ENCODE measurements at regions not wholly inside any gene's neighbourhood (a gene's known extent, or its start where the extent isn't known, plus 50 kb on each side); places are given as distances from the start of the nearest gene placed in this dataset.

GRCh38 chr12:74891083-74891668, 318.5 kb downstream of the KCNC2 start:
- H3K9ac ChIP-seq (ENCODE audit: low read length): no peak overlapping the region
- no peaks in the 10 kb centered on the region for H3K9me3 ChIP-seq (ENCODE audit: control insufficient read depth, low read depth, low read length)
- H3K4me3 ChIP-seq (ENCODE audit: low read length): no peak overlapping the region
- no peak overlapping the region for H3K27ac ChIP-seq (ENCODE audit: low read length)
- no peaks in the 10 kb centered on the region for H3K4me1 ChIP-seq (ENCODE audit: control insufficient read depth, low read depth, low read length)
- no peaks in the 10 kb centered on the region for H3K27me3 ChIP-seq (ENCODE audit: control insufficient read depth, insufficient read depth, low read length)
- H3K36me3 ChIP-seq (ENCODE audit: control insufficient read depth, low read depth, low read length): no peaks in the 10 kb centered on the region

DNA sequence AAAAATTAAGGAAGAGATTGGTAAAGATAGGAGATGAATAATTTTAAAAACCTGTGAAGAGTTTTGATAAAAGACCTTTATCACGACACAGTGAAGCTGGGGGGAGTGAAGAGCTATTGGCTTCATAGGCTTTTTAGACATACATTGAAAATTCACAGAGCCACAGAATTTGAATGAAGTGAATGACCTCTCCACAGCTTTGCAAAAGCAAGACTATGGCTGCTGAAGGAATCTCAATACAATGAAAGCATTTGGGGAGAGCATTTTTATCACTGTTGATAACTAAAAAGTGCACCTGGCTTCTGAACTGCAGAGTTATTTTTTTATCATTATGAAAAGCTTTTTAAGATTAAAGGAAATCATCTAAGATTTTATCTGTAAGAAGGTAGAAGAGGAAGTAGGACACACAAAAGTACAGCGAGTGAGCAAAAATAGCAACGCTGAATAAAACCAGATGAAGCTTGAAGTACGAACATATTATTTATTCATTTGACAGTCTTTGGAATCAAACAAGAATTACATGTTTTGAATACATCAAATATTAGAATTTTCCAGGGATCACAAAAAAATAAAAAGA, 317.5 kb downstream of the KCNC2 start:
- Histone ChIP-seq H3K4me3 (ENCODE audit: low read length) (no peak overlapping the region), H3K27ac (ENCODE audit: low read length) (no peak overlapping the region), H3K9me3 (ENCODE audit: control insufficient read depth, low read depth, low read length) (no peaks in the 10 kb centered on the region), H3K4me1 (ENCODE audit: control insufficient read depth, low read depth, low read length) (no peaks in the 10 kb centered on the region), H3K9ac (ENCODE audit: low read length) (no peak overlapping the region), H3K27me3 (ENCODE audit: control insufficient read depth, insufficient read depth, low read length) (no peaks in the 10 kb centered on the region), H3K36me3 (ENCODE audit: control insufficient read depth, low read depth, low read length) (no peaks in the 10 kb centered on the region)

DNA sequence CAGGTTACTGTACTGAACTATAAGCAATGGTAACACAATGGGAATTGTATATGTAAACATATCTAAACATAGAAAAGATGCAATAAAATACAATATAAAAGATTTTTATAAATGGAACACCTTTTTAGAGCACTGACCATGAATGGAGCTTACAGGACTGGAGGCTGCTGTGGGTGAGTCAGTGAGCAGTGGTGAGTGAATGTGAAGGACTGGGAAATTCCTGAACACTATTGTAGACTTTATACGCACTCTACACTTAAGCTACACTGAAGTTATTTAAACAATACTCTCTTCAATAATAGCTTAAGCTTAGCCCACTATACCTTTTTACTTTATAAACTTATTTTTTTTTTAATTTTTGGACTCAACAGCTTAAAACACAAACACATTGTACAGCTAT, 313.5 kb downstream of the KCNC2 start:
- H3K27me3 ChIP-seq (ENCODE audit: control insufficient read depth, insufficient read depth, low read length): no peaks in the 10 kb centered on the region
- H3K36me3 ChIP-seq (ENCODE audit: control insufficient read depth, low read depth, low read length): no peaks in the 10 kb centered on the region
- H3K9ac ChIP-seq (ENCODE audit: low read length): no peak overlapping the region
- H3K27ac ChIP-seq (ENCODE audit: low read length): no peak overlapping the region
- no peaks in the 10 kb centered on the region for H3K9me3 ChIP-seq (ENCODE audit: control insufficient read depth, low read depth, low read length)
- no peaks in the 10 kb centered on the region for H3K4me1 ChIP-seq (ENCODE audit: control insufficient read depth, low read depth, low read length)
- H3K4me3 ChIP-seq (ENCODE audit: low read length): no peak overlapping the region

DNA sequence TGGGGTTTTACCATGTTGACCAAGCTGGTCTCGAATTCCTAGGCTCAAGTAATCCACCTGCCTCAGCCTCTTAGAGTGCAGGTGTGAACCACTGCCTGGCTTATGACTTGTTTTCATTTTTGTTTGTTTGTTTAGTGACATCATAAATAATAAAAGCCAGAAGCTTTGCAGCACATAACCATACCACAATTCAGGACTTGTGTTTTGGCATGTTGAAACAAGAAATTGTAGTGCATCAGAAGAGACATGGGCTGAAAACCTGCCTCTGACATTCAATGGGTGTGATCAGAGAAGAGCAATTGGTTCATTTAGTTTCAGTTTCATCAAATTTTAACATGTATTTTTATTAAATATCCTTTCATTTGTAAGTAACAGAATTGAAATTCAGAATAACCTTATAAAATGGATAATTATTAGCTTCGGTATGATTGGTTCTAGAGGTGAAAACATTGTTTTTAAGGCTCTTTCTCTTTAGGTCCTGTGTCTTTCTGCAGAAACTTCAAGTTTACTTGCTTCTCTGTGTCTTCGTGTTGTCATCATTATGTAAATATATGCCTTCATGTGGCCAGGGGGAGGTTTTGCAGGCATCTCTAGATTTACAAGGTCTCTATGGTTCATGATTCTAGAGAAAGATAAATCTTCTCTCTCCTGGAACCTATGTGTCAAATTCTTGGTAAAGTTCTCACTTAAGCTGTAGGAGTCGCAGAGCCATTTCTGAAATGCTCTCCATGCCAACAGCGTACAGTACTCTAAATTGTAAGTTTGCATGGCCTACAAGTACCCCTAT, 312.0 kb downstream of the KCNC2 start:
- Histone ChIP-seq H3K9me3 (ENCODE audit: control insufficient read depth, low read depth, low read length) (no peaks in the 10 kb centered on the region), H3K4me3 (ENCODE audit: low read length) (no peak overlapping the region), H3K4me1 (ENCODE audit: control insufficient read depth, low read depth, low read length) (no peaks in the 10 kb centered on the region), H3K27ac (ENCODE audit: low read length) (no peak overlapping the region), H3K27me3 (ENCODE audit: control insufficient read depth, insufficient read depth, low read length) (no peaks in the 10 kb centered on the region), H3K9ac (ENCODE audit: low read length) (no peak overlapping the region), H3K36me3 (ENCODE audit: control insufficient read depth, low read depth, low read length) (no peaks in the 10 kb centered on the region)

DNA sequence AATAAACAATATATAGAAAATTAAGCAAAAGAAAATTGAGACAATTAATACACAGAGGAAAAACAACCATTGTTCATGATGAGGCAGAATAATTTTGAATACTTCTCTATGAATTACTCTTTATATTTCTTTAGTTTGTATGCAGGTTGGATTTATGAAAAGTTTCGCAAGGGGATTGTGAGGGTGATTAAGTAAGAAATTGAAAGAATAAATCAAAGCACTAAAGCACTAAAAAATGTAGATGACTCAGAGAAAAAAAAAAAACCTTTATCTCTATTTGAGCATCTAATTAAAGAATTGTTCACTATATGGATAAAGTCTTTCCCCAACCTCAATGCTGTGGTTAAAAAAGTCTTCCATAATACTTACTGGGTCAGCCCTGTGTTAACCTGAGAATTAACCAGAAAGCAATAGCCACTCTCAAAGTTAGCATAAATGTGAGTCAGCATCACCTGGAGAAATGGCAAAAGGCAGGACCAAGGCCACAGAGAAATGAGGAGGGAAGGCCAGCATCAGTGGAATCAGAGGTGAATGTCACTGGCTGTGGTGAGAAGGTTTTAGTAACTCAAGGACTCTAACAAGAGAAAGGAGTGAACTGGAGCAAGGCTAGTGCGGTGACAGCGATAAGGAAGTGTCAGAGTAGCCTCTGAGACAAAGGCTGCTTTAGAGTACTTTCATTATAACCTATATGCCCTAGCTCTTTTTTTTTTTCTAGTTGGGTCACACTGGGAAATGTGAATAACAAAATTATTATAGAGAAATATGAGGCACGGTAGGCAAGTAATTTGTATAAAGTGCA, 310.4 kb downstream of the KCNC2 start:
- Histone ChIP-seq H3K4me3 (ENCODE audit: low read length) (no peak overlapping the region), H3K36me3 (ENCODE audit: control insufficient read depth, low read depth, low read length) (no peaks in the 10 kb centered on the region), H3K27ac (ENCODE audit: low read length) (no peak overlapping the region), H3K27me3 (ENCODE audit: control insufficient read depth, insufficient read depth, low read length) (no peaks in the 10 kb centered on the region), H3K4me1 (ENCODE audit: control insufficient read depth, low read depth, low read length) (no peaks in the 10 kb centered on the region), H3K9me3 (ENCODE audit: control insufficient read depth, low read depth, low read length) (no peaks in the 10 kb centered on the region), H3K9ac (ENCODE audit: low read length) (no peak overlapping the region)

GRCh38 chr12:74900232-74900631, 309.4 kb downstream of the KCNC2 start:
- H3K4me1 ChIP-seq (ENCODE audit: control insufficient read depth, low read depth, low read length): no peaks in the 10 kb centered on the region
- no peak overlapping the region for H3K4me3 ChIP-seq (ENCODE audit: low read length)
- H3K36me3 ChIP-seq (ENCODE audit: control insufficient read depth, low read depth, low read length): no peaks in the 10 kb centered on the region
- no peaks in the 10 kb centered on the region for H3K27me3 ChIP-seq (ENCODE audit: control insufficient read depth, insufficient read depth, low read length)
- H3K9ac ChIP-seq (ENCODE audit: low read length): no peak overlapping the region
- H3K9me3 ChIP-seq (ENCODE audit: control insufficient read depth, low read depth, low read length): no peaks in the 10 kb centered on the region
- H3K27ac ChIP-seq (ENCODE audit: low read length): no peak overlapping the region

DNA sequence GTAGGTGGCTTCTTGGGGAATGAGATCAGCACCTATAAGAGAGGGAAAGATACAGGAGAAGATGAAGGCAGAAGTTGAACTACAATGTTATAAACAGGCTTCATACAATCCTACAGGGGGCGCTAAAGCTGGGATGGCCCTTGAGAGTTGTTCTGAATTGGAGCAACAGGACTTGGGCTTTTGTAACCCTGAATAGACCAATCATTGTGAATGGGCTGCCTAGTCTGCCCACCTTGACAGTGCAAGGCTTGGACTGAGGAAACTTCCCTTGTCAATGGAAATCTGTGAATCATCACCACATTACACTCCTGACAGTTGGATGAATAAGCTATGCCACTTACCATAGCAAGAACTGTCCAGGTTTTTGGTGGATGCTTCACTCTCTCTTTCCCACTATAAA, 306.1 kb downstream of the KCNC2 start:
- H3K27me3 ChIP-seq (ENCODE audit: control insufficient read depth, insufficient read depth, low read length): no peaks in the 10 kb centered on the region
- no peaks in the 10 kb centered on the region for H3K4me1 ChIP-seq (ENCODE audit: control insufficient read depth, low read depth, low read length)
- H3K9ac ChIP-seq (ENCODE audit: low read length): no peak overlapping the region
- H3K9me3 ChIP-seq (ENCODE audit: control insufficient read depth, low read depth, low read length): no peaks in the 10 kb centered on the region
- no peaks in the 10 kb centered on the region for H3K36me3 ChIP-seq (ENCODE audit: control insufficient read depth, low read depth, low read length)
- no peak overlapping the region for H3K4me3 ChIP-seq (ENCODE audit: low read length)
- no peak overlapping the region for H3K27ac ChIP-seq (ENCODE audit: low read length)

- no peak overlapping the region for H3K4me3 ChIP-seq (ENCODE audit: low read length)
- H3K4me1 ChIP-seq (ENCODE audit: control insufficient read depth, low read depth, low read length): no peaks in the 10 kb centered on the region
- H3K9me3 ChIP-seq (ENCODE audit: control insufficient read depth, low read depth, low read length): no peaks in the 10 kb centered on the region
- no peaks in the 10 kb centered on the region for H3K27me3 ChIP-seq (ENCODE audit: control insufficient read depth, insufficient read depth, low read length)
- H3K27ac ChIP-seq (ENCODE audit: low read length): no peak overlapping the region
- no peaks in the 10 kb centered on the region for H3K36me3 ChIP-seq (ENCODE audit: control insufficient read depth, low read depth, low read length)
- no peak overlapping the region for H3K9ac ChIP-seq (ENCODE audit: low read length)
Measured at GRCh38 chr12:74906224-74906623, 303.4 kb downstream of the KCNC2 start.

- Histone ChIP-seq H3K36me3 (ENCODE audit: control insufficient read depth, low read depth, low read length) (no peaks in the 10 kb centered on the region), H3K4me1 (ENCODE audit: control insufficient read depth, low read depth, low read length) (no peaks in the 10 kb centered on the region), H3K9ac (ENCODE audit: low read length) (no peak overlapping the region), H3K4me3 (ENCODE audit: low read length) (no peak overlapping the region), H3K9me3 (ENCODE audit: control insufficient read depth, low read depth, low read length) (no peaks in the 10 kb centered on the region), H3K27ac (ENCODE audit: low read length) (no peak overlapping the region), H3K27me3 (ENCODE audit: control insufficient read depth, insufficient read depth, low read length) (no peaks in the 10 kb centered on the region)
Measured at GRCh38 chr12:74910831-74911230, 298.8 kb downstream of the KCNC2 start.

DNA sequence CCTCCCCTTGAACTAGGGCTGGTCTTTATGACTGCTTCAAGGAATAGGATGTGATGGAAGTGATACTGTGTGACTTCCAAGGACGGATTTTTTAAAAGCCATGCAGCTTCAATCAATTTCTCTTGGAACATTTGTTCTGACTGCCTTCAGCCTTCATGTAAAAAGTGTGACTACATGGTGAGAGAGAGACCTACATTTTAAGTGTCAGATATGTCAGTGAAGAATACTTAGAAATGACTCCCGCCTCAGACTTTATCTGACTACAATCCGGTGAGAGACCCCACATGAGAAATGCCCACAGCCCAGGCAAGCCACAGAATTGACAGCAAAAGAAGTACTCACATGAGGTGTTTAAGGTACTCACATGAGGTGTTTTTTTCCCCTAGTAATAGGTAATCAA, 295.3 kb downstream of the KCNC2 start:
- H3K27me3 ChIP-seq (ENCODE audit: control insufficient read depth, insufficient read depth, low read length): no peaks in the 10 kb centered on the region
- no peaks in the 10 kb centered on the region for H3K36me3 ChIP-seq (ENCODE audit: control insufficient read depth, low read depth, low read length)
- no peak overlapping the region for H3K9ac ChIP-seq (ENCODE audit: low read length)
- no peaks in the 10 kb centered on the region for H3K9me3 ChIP-seq (ENCODE audit: control insufficient read depth, low read depth, low read length)
- no peaks in the 10 kb centered on the region for H3K4me1 ChIP-seq (ENCODE audit: control insufficient read depth, low read depth, low read length)
- H3K4me3 ChIP-seq (ENCODE audit: low read length): no peak overlapping the region
- no peak overlapping the region for H3K27ac ChIP-seq (ENCODE audit: low read length)

- no peaks in the 10 kb centered on the region for H3K27me3 ChIP-seq (ENCODE audit: control insufficient read depth, insufficient read depth, low read length)
- H3K9me3 ChIP-seq (ENCODE audit: control insufficient read depth, low read depth, low read length): no peaks in the 10 kb centered on the region
- H3K36me3 ChIP-seq (ENCODE audit: control insufficient read depth, low read depth, low read length): no peaks in the 10 kb centered on the region
- H3K4me1 ChIP-seq (ENCODE audit: control insufficient read depth, low read depth, low read length): no peaks in the 10 kb centered on the region
- H3K4me3 ChIP-seq (ENCODE audit: low read length): no peak overlapping the region
- H3K27ac ChIP-seq (ENCODE audit: low read length): no peak overlapping the region
- H3K9ac ChIP-seq (ENCODE audit: low read length): no peak overlapping the region
Measured at GRCh38 chr12:74915718-74916117, 293.9 kb downstream of the KCNC2 start.

Data from iPS-18a (cell line).